Natural killer cell (primary cell): ENCODE measurements at regions not wholly inside any gene's neighbourhood (a gene's known extent, or its start where the extent isn't known, plus 50 kb on each side); places are given as distances from the start of the nearest gene placed in this dataset.

Source experiments
- ATAC-seq, 3 donors: fragments of 150-1000 bp in 2 of 3; fragments of 200-7000 bp in 1 of 3; cut with Tn5 transposase; 1 replicate in 1 of 3; 2 replicates in 2 of 3; pipeline ENCODE4 v1.10.0; 2021; ENCODE audit warnings: mild to moderate bottlenecking in 2 of 3, moderate library complexity in 2 of 3
- DNase-seq, 2 donors: peaks; one replicate each; pipeline versions ENCODE4 v3.0.0 to v3.0.0-alpha.2; 2013 to 2021; ENCODE audit warnings: mixed read lengths in 1 of 2
- H3K27ac ChIP-seq: one replicate; pipeline ENCODE4 v1.5.1; 2013; ENCODE audit warnings: mild to moderate bottlenecking, low read length
- H3K27me3 ChIP-seq: one replicate; pipeline ENCODE4 v1.6.1; 2013; ENCODE audit warnings: low read length; ENCODE audit not compliant: control insufficient read depth, insufficient read depth
- H3K36me3 ChIP-seq: one replicate; pipeline ENCODE4 v1.6.1; 2013; ENCODE audit warnings: low read length; ENCODE audit not compliant: control insufficient read depth, insufficient read depth
- H3K4me1 ChIP-seq: one replicate; pipeline ENCODE4 v1.6.1; 2013; ENCODE audit warnings: low read length; ENCODE audit not compliant: control insufficient read depth, insufficient read depth
- H3K4me3 ChIP-seq: one replicate; pipeline ENCODE4 v1.5.1; 2013; ENCODE audit warnings: low read length
- H3K9me3 ChIP-seq: one replicate; pipeline ENCODE4 v1.6.1; 2013; ENCODE audit warnings: low read length; ENCODE audit not compliant: control insufficient read depth, insufficient read depth
- H3K27ac Mint-ChIP-seq, 2 donors: one replicate each; pipeline ENCODE4 v1.8.0; 2022; ENCODE audit warnings: mild to moderate bottlenecking in 2 of 2, mixed read lengths in 2 of 2, moderate library complexity in 1 of 2
- H3K27me3 Mint-ChIP-seq, 2 donors: one replicate each; pipeline ENCODE4 v1.8.0; 2022; ENCODE audit warnings: low read depth in 2 of 2, mixed read lengths in 2 of 2
- H3K36me3 Mint-ChIP-seq: one replicate; pipeline ENCODE4 v1.8.0; 2022; ENCODE audit warnings: mixed read lengths
- H3K4me1 Mint-ChIP-seq, 2 donors: one replicate each; pipeline ENCODE4 v1.8.0; 2022; ENCODE audit warnings: mixed read lengths in 2 of 2
- H3K4me3 Mint-ChIP-seq: one replicate; pipeline ENCODE4 v1.8.0; 2022; ENCODE audit warnings: mild to moderate bottlenecking, moderate library complexity, mixed read lengths
- H3K9me3 Mint-ChIP-seq, 2 donors: one replicate each; pipeline ENCODE4 v1.8.0; 2022; ENCODE audit warnings: mixed read lengths in 2 of 2
- CTCF ChIP-seq: fragments of 200-600 bp; IDR thresholded peaks from one replicate; pipeline ENCODE4 v1.8.0; 2022; ENCODE audit warnings: antibody characterized with exemption
- WGBS: methylation state at CpG from one replicate; pipeline ENCODE4 v1.1.7; 2013; ENCODE audit warnings: missing lambda C conversion rate; ENCODE audit not compliant: insufficient coverage; 5-methylcytosine and 5-hydroxymethylcytosine counted together
- intact Hi-C: fragments of 100-400 bp; cut with micrococcal nuclease; formaldehyde crosslinking; loops from one replicate; pipeline ENCODE4 v1.14.2; 2022

- Histone ChIP-seq H3K27ac (no peak overlapping the region), H3K4me1 (no peaks in the 10 kb centered on the region), H3K4me3 (no peak overlapping the region), H3K36me3 (no peaks in the 10 kb centered on the region), H3K27me3 (no peaks in the 10 kb centered on the region), H3K9me3 (no peaks in the 10 kb centered on the region)
- H3K36me3 Mint-ChIP-seq = no peaks in the 10 kb centered on the region
- 96% methylated on average over 4 of the region's 4 CpGs for WGBS
- H3K27ac Mint-ChIP-seq = no peak overlapping the region
- H3K27me3 Mint-ChIP-seq = peaks cover 1 to 5% of the 10 kb centered on the region in 2 donors
- ATAC-seq (no peak), DNase-seq (no peak)
- H3K4me3 Mint-ChIP-seq = no peak overlapping the region
- intact Hi-C loops = no loop called here
- H3K9me3 Mint-ChIP-seq = peaks cover 0 to 3% of the 10 kb centered on the region in 2 donors
- TF ChIP-seq CTCF = no peak
- no peaks in the 10 kb centered on the region for H3K4me1 Mint-ChIP-seq
Measured at GRCh38 chr7:42483886-42484285, 246.9 kb upstream of the GLI3 start.

GRCh38 chr7:42479816-42480633 lies 243.0 kb upstream of the GLI3 start:
- H3K4me1 Mint-ChIP-seq = no peaks in the 10 kb centered on the region
- 75% methylated on average over 9 of the region's 9 CpGs for WGBS
- Histone ChIP-seq H3K36me3 (no peaks in the 10 kb centered on the region), H3K27me3 (no peaks in the 10 kb centered on the region), H3K9me3 (no peaks in the 10 kb centered on the region), H3K4me3 (no peak overlapping the region), H3K4me1 (no peaks in the 10 kb centered on the region), H3K27ac (no peak overlapping the region)
- no peak overlapping the region for H3K27ac Mint-ChIP-seq
- no peaks in the 10 kb centered on the region for H3K27me3 Mint-ChIP-seq
- no peaks in the 10 kb centered on the region for H3K36me3 Mint-ChIP-seq
- peaks cover 2 to 3% of the 10 kb centered on the region in 2 donors for H3K9me3 Mint-ChIP-seq
- intact Hi-C loops = no loop called here
- no peak for TF ChIP-seq CTCF
- DNase-seq = no peak
- ATAC-seq = no peak
- no peak overlapping the region for H3K4me3 Mint-ChIP-seq

GRCh38 chr7:42479452-42479815 lies 242.4 kb upstream of the GLI3 start:
- peaks cover 0 to 2% of the 10 kb centered on the region in 2 donors for H3K27me3 Mint-ChIP-seq
- no peak overlapping the region for H3K4me3 Mint-ChIP-seq
- intact Hi-C loops = no loop called here
- Histone ChIP-seq H3K27ac (no peak overlapping the region), H3K4me1 (no peaks in the 10 kb centered on the region), H3K9me3 (no peaks in the 10 kb centered on the region), H3K36me3 (no peaks in the 10 kb centered on the region), H3K27me3 (no peaks in the 10 kb centered on the region), H3K4me3 (no peak overlapping the region)
- H3K27ac Mint-ChIP-seq = no peak overlapping the region
- H3K4me1 Mint-ChIP-seq = no peaks in the 10 kb centered on the region
- TF ChIP-seq CTCF = no peak
- 20% methylated on average over 1 of the region's 3 CpGs for WGBS
- ATAC-seq = no peak
- H3K36me3 Mint-ChIP-seq = no peaks in the 10 kb centered on the region
- DNase-seq = no peak
- H3K9me3 Mint-ChIP-seq = peaks cover 2 to 5% of the 10 kb centered on the region in 2 donors

GRCh38 chr7:42478717-42479116 lies 241.7 kb upstream of the GLI3 start:
- Histone ChIP-seq H3K4me1 (no peaks in the 10 kb centered on the region), H3K9me3 (no peaks in the 10 kb centered on the region), H3K27ac (no peak overlapping the region), H3K4me3 (no peak overlapping the region), H3K27me3 (no peaks in the 10 kb centered on the region), H3K36me3 (no peaks in the 10 kb centered on the region)
- Mint-ChIP-seq H3K36me3 (no peaks in the 10 kb centered on the region), H3K4me1 (no peaks in the 10 kb centered on the region), H3K4me3 (no peak overlapping the region), H3K27me3 (peaks cover 0 to 2% of the 10 kb centered on the region in 2 donors), H3K9me3 (peaks cover 2 to 5% of the 10 kb centered on the region in 2 donors), H3K27ac (no peak overlapping the region)
- intact Hi-C loops = no loop called here
- ATAC-seq (no peak), DNase-seq (no peak)
- WGBS = 94% methylated on average over 6 of the region's 6 CpGs
- TF ChIP-seq CTCF = no peak
